Transverse colon (tissue), 4 donors: ENCODE measurements at regions not wholly inside any gene's neighbourhood (a gene's known extent, or its start where the extent isn't known, plus 50 kb on each side); places are given as distances from the start of the nearest gene placed in this dataset.

Experiments
- DNase-seq: peaks from one replicate; pipeline ENCODE4 v3.0.0-alpha.2; 2019
- H3K27ac ChIP-seq, 4 donors: fragments of 200-600 bp; sonication (generic); 2 replicates each; pipeline ENCODE4 v1.5.1; 2016 to 2018; ENCODE audit warnings: inconsistent platforms in 4 of 4
- H3K27me3 ChIP-seq: fragments of 200-600 bp; sonication (generic); 2 replicates; pipeline ENCODE4 v1.5.1; 2017; ENCODE audit warnings: inconsistent platforms
- H3K36me3 ChIP-seq, 4 donors: fragments of 200-600 bp; sonication (generic); 2 replicates each; pipeline ENCODE4 v1.5.1; 2017 to 2019; ENCODE audit warnings: inconsistent platforms in 4 of 4
- H3K4me1 ChIP-seq, 4 donors: fragments of 200-600 bp; sonication (generic); 2 replicates each; pipeline ENCODE4 v1.5.1; 2017 to 2020; ENCODE audit warnings: inconsistent platforms in 4 of 4
- H3K4me3 ChIP-seq, 4 donors: fragments of 200-600 bp; sonication (generic); 1 replicate in 1 of 4; 2 replicates in 3 of 4; pipeline versions ENCODE4 v1.5.1 to v1.6.1; 2017 to 2019; ENCODE audit warnings: inconsistent platforms in 4 of 4
- H3K9me3 ChIP-seq, 2 donors: fragments of 200-600 bp; sonication (generic); 2 replicates each; pipeline ENCODE4 v1.5.1; 2017 to 2019; ENCODE audit warnings: inconsistent platforms in 2 of 2
- EP300 ChIP-seq: sonication (generic); formaldehyde crosslinking; IDR thresholded peaks from one replicate; pipeline ENCODE4 v1.6.1; 2017; ENCODE audit warnings: antibody characterized with exemption, low read depth
- POLR2A ChIP-seq: fragments of 450-650 bp; IDR thresholded peaks from one replicate; pipeline ENCODE4 v1.6.1; 2016; ENCODE audit warnings: antibody characterized with exemption, mild to moderate bottlenecking, moderate library complexity
- POLR2AphosphoS5 ChIP-seq, 3 donors: sonication (generic); formaldehyde crosslinking; IDR thresholded peaks; one replicate each; pipeline ENCODE4 v1.6.1; 2016; ENCODE audit warnings: antibody characterized with exemption in 3 of 3
- WGBS, 2 donors: methylation state at CpG; one replicate each; pipeline ENCODE4 v1.1.5; 2018; ENCODE audit warnings: low coverage in 1 of 2; 5-methylcytosine and 5-hydroxymethylcytosine counted together
- in situ Hi-C, 4 donors: fragments of 200-750 bp; cut with MboI; loops; one replicate each; pipeline versions ENCODE4 v1.15.0 to v1.15.1; 2017; ENCODE audit warnings: low sequenced_read_pairs in 3 of 4, low pct_ligation_motif_present in 1 of 4, low pct_unique_long_range_greater_than_20kb in 1 of 4
- intact Hi-C: fragments of 100-400 bp; cut with DNase I; formaldehyde crosslinking; loops from one replicate; pipeline ENCODE4 v1.15.1; 2023; ENCODE audit warnings: low total_unique reads
- TF ChIP-seq, protein P1 (sequence below), 5 experiments: fragments of 200-600 bp in 3 of 5; fragments of 450-650 bp in 2 of 5; sonication (generic) in 3 of 5; IDR thresholded peaks; 1 replicate in 2 of 5; 2 replicates in 3 of 5; pipeline ENCODE4 v1.5.1; 2016 to 2017; ENCODE audit warnings: antibody characterized with exemption in 5 of 5, inconsistent platforms in 3 of 5, mild to moderate bottlenecking in 2 of 5, moderate library complexity in 1 of 5

DNA sequence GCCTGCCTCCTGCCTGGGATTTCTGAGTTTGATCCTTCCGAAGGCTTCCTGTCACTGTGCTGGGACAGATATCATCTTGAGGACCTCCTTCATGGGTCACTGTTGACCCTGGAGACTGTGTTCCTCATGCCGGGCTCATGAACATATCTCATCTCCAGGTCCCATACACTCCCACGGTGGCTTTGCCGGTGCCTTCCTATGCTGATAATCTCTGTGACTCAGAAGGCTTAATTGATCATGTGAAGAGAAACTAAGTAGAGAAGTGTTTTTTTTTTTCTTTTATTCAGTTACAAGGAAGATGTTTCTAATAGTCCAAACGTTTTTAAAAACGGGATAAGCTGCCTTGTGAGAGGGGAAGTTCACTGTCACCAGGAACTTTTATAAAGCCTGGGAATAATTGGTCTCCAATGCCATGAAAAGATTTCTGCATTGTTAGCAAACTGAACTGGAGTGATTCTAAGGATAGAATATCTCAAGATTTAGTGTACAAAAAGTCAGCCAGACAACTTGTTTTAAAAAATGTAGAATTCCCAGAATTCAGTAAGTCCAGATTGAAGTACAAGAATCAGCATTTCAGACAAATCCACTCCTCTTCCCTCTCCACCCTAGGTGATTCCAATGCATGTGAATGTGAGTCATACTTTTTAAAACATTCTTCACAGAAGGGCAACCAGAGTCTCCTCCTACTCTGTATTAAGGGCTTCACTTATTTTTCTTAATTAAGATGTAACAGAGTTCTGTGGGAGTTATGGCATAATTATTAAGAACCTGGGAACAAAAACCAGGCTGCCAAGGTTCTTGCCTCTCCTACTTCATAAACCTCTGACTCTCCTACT, 139.8 kb upstream of the LGR5 start:
- intact Hi-C loops (loop anchor here (10.0 kb wide), 1 partner anchor 1355 kb away; no protein-coding TSS in a partner anchor), in situ Hi-C loops (no loop called here)
- Histone ChIP-seq H3K27ac (no peak overlapping the region), H3K36me3 (no peaks in the 10 kb centered on the region), H3K4me3 (no peak overlapping the region), H3K9me3 (no peaks in the 10 kb centered on the region), H3K27me3 (no peaks in the 10 kb centered on the region), H3K4me1 (no peaks in the 10 kb centered on the region)
- no peak for DNase-seq
- 73 to 87% methylated on average over 5 to 6 of the region's 6 CpGs for WGBS, 2 donors
- no peak for TF ChIP-seq POLR2A
- no peak for TF ChIP-seq EP300
- TF ChIP-seq POLR2AphosphoS5 (IDR thresholded peaks at IDR 0.05), result no peak
- TF ChIP-seq, protein P1, sequence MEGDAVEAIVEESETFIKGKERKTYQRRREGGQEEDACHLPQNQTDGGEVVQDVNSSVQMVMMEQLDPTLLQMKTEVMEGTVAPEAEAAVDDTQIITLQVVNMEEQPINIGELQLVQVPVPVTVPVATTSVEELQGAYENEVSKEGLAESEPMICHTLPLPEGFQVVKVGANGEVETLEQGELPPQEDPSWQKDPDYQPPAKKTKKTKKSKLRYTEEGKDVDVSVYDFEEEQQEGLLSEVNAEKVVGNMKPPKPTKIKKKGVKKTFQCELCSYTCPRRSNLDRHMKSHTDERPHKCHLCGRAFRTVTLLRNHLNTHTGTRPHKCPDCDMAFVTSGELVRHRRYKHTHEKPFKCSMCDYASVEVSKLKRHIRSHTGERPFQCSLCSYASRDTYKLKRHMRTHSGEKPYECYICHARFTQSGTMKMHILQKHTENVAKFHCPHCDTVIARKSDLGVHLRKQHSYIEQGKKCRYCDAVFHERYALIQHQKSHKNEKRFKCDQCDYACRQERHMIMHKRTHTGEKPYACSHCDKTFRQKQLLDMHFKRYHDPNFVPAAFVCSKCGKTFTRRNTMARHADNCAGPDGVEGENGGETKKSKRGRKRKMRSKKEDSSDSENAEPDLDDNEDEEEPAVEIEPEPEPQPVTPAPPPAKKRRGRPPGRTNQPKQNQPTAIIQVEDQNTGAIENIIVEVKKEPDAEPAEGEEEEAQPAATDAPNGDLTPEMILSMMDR (IDR thresholded peaks at IDR 0.05), result no peak

DNA sequence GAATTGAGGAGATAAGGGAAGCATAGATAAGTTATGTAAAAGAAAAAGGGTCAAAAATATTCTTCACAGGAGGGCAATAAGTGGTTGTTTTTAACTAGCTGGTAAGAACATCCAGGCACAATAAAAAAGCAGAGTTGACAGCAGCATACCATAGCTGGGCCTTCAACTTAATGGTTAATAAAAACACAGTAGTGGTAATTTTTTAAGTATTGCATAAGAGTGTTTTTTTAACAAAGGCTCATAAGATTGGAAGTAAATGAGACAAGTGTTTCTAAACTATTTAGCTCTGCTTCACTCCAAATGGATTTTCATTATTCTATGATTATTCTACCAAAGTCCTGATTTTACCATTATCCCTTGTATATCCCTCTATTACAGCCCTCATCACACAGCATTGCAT, 140.1 kb upstream of the TSPAN8 start:
- Histone ChIP-seq H3K4me1 (no peaks in the 10 kb centered on the region), H3K27ac (no peak overlapping the region), H3K9me3 (no peaks in the 10 kb centered on the region), H3K27me3 (no peaks in the 10 kb centered on the region), H3K4me3 (no peak overlapping the region), H3K36me3 (no peaks in the 10 kb centered on the region)
- TF ChIP-seq POLR2A, result no peak
- TF ChIP-seq EP300, result no peak
- no peak for TF ChIP-seq POLR2AphosphoS5 (IDR thresholded peaks at IDR 0.05)
- no peak for DNase-seq
- intact Hi-C loops, result no loop called here
- in situ Hi-C loops, result no loop called here

DNA sequence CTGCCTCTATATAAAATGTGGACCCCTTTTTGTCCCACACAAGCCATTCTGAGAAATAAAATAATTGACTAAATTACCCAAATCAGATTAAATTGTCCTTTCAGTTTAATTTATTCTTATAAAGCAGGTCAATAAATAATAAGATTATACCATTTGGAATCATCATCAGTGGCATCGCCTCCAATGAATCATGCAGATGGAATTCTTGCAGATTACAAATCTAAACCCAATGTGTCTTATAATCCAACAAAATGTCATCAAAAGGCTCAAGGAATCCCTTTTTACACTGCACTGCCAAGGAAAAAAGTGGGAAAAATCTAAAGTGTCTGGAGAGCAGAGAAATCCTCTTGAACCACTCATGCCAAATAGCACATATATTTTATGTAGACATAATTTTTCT, 138.2 kb upstream of the TSPAN8 start:
- TF ChIP-seq EP300, result no peak
- TF ChIP-seq POLR2A, result no peak
- no peak for TF ChIP-seq POLR2AphosphoS5 (IDR thresholded peaks at IDR 0.05)
- TF ChIP-seq, protein P1 (IDR thresholded peaks at IDR 0.05), result no peak

DNA sequence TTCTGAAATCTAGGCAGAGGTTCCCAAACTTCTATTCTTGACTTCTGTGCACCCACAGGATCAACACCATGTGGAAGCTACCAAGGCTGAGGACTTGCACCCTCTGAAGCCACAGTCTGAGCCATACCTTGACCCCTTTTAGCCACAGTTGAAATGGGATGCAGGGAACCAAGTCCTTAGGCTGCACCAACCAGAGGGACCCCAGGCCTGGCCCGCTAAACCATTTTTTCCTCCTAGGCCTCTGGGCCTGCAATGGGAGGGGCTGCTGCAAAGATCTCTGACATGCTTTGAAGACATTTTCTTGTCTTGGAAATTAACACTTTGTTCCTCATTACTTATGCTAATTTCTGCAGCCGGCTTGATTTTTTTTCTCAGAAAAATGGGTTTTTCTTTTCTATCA, 133.9 kb upstream of the TSPAN8 start:
- intact Hi-C loops (no loop called here), in situ Hi-C loops (no loop called here)
- H3K4me1 ChIP-seq, result no peaks in the 10 kb centered on the region
- 90 to 100% methylated on average over 1 to 2 of the region's 2 CpGs for WGBS, 2 donors
- DNase-seq, result no peak
- H3K9me3 ChIP-seq, result no peaks in the 10 kb centered on the region
- no peaks in the 10 kb centered on the region for H3K27me3 ChIP-seq
- no peaks in the 10 kb centered on the region for H3K36me3 ChIP-seq
- no peak for TF ChIP-seq POLR2AphosphoS5 (IDR thresholded peaks at IDR 0.05)
- TF ChIP-seq EP300, result no peak
- TF ChIP-seq, protein P1 (IDR thresholded peaks at IDR 0.05), result no peak
- TF ChIP-seq POLR2A, result no peak
- H3K27ac ChIP-seq, result no peak overlapping the region
- no peak overlapping the region for H3K4me3 ChIP-seq

More for the DNA sequence above, 138.2 kb upstream of the TSPAN8 start:
- in situ Hi-C loops, result no loop called here
- H3K4me1 ChIP-seq, result no peaks in the 10 kb centered on the region
- H3K9me3 ChIP-seq, result no peaks in the 10 kb centered on the region
- H3K27ac ChIP-seq, result no peak overlapping the region
- H3K36me3 ChIP-seq, result no peaks in the 10 kb centered on the region
- no peaks in the 10 kb centered on the region for H3K27me3 ChIP-seq
- intact Hi-C loops, result no loop called here
- DNase-seq, result no peak
- H3K4me3 ChIP-seq, result no peak overlapping the region
- WGBS, 2 donors, result 73 to 79% methylated on average over 1 of the region's 1 CpG
